ENCODE measurements at regions not wholly inside any gene's neighbourhood (a gene's known extent, or its start where the extent isn't known, plus 50 kb on each side); places are given as distances from the start of the nearest gene placed in this dataset.

DNA sequence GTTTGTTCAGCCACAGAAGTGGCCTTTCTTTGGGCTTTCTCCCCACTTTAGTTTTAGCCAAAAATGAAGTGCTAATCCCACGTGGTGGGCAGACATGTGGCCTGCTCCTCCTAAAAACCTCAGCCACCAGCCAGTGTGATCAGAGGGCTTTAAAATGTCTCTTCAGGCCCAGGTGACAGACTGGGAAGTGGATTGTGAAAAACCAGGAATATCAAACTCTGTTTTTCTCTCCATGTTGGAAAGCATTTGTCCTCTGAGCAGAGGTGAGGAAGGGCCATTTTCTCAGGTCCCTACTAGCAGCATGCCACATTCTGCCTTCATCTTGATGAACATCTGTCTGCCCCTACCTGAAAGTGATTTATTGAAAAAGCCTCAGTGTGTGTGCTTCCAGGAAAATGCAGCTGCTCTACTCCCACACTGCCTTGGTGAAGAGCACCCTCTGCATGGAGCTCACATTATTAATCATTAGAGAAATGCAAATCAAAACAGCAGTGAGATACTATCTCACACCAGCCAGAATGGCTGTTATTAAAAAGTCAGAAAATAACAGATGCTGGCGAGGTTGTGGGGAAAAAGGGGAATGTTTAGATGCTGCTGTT is 181.2 kb upstream of the DMAC1 start:
- DNase-seq, result no peak

DNA sequence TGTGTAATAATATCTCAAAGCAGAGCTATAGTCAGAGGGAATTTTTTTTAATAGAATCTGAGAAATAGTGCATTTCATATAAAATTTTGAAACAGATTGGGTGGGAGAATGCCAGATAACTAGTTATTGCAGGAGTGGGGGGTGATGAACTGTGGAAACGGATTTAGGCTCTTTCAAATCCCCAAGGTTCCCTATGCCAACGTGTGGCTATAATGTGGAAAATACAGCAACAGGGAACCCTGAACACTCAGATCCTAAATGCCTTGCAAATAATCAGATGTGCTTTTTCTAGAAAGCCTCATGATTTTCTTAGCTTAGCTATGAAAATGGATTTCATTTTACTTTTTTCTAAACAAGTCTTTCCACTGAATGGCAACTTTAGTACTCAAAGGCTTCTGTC is 180.5 kb upstream of the DMAC1 start:
- no peak for DNase-seq

DNA sequence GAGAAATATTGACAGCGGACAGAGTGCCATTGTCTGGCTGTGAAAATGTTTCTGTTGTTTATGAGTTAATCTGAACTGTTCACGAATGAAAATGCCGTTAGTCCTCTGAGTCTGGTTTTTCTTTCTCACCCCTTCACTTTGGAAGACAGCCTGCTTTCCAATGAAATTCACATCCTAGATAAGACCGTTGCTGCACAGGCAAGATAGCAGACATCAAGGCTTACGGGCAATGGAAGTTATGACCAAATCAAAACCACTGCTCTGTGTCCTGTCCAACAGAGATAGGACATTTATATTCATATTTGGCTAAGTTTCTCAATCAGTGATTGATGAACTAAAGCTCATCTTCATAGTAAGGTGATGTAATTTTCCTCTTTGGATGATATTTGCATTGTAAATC is 180.0 kb upstream of the DMAC1 start:
- no peak for DNase-seq

DNA sequence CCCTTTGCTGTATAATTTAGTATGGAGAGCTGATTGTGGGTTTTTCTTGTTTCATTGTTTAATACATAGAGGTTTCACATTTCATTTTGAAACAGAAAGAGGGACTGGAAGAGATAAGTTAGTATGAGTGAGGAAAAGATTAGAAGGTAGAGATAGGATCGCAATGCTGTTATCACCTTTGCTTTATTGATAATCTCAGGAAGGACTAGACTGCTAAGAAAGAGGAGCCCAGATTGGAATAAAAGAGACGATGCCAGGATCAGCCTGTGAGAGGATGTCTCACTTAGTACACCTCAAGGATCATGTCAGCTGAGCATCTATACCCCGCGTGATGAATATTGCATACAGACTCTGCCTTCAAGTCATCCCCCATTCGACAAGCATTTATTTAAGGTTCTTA is 178.0 kb upstream of the DMAC1 start:
- no peak for DNase-seq

DNA sequence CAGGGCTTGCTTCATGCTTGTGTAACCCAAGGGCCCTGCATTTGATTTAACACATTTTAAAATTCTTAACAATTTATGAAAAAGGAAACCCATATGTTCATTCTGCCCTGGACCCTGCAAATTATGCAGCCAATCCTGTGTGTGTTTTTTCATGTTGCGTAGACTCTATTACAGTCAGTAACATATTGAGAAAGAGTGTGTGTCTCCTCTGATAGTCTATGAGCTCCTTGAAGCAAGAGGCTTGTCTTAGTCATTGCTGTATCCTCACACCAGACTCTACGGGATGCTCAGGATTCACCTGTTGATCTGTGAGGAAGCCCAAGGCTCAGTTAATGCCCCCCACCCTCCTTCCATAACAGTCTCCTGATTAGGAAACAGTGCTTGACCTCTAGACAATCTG is 177.3 kb upstream of the DMAC1 start:
- no peak for DNase-seq

DNA sequence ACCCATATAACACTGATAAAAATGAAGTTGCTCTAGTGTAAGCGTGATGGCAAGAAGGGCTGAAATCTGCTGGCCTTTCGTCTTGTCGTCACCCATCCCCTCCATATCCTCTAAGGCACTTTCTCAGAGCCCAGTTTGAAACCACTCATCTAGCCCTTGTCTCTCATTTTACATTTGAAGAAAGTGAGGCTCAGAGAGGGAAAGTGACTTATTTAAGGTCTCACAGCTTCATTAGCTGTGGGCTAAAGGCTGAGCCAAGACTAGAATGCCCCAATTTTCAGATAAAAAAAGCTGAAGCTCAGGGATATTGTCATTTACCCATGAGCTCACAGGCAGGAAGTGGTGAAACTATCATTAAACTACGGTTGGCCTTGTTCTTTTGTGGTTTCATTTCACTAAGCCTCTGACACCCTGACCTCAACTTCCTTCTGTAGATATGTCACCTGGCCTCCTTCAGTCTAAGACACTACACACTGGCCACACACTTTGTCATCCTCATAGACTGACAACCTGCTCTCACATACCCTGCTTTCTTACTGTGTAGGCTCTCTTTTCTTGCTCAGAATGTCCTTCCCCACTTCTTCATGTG is 176.7 kb upstream of the DMAC1 start:
- peak; percentile 63 for DNase-seq

DNA sequence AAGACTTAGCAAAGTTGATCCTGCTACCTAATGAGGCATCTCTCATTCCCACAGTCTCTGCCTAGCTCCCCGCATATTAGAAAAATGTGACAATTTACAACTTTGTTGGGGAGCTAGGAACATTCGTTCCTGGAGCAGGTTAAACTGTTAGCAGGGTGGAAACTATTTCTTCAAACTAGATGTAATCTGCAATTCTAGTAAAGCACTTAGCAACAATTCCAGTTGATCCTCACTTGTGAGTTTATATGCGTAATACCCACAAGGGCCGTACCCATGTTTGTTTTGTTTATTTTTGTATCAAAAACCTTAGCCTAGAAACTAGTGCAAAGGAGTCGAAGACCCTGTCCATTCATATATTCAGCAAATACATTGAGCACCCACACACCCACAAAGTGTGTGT is 175.8 kb upstream of the DMAC1 start:
- DNase-seq, result no peak

DNA sequence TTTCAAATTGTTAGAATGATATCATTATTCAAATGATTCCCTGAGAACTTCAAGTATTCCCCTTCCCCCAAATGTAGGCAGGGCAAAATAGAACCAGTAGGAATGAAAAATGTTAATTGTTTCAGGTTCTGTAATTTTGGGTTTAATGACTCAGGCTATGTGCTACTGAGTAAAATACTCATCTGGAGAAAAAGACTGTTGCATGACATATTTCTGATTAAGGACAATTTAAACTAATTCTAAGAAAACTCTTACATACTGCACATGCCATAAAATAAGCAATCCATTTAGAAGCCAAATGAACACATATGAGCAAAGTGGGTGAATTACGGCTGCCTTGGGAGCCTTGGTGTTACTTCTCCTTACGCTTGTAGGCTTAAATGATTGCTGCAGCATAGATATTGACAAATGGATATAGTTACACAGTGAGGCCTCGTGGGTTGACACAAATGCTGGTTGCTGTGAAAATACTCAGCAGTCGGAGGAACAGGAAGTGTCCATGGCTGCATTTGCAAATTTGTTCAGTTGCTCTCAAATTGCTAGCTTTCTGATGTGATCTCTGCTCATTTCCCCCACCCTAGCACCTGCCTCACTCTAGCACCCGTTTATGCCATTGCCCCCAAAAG is 174.9 kb upstream of the DMAC1 start:
- DNase-seq, result no peak

DNA sequence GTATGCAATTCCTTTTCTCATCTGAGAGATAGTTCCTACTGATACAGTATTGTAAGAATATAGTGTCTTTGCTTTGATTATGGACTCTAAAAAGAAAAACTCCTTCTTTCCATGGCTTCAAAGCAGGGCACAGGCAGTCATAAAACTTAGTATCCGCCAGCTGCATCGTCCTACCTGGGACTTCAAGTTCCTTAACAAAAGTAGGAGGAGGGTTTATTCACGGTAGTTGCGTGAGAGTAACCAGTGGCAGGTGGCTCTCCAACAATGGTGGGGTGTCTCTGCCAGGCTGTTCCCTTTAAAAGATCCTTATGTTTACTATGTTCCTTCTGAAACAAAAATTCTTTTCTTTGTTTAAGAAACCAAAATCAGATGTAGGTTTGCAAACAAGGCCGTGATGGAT is 173.5 kb upstream of the DMAC1 start:
- DNase-seq, result no peak

DNA sequence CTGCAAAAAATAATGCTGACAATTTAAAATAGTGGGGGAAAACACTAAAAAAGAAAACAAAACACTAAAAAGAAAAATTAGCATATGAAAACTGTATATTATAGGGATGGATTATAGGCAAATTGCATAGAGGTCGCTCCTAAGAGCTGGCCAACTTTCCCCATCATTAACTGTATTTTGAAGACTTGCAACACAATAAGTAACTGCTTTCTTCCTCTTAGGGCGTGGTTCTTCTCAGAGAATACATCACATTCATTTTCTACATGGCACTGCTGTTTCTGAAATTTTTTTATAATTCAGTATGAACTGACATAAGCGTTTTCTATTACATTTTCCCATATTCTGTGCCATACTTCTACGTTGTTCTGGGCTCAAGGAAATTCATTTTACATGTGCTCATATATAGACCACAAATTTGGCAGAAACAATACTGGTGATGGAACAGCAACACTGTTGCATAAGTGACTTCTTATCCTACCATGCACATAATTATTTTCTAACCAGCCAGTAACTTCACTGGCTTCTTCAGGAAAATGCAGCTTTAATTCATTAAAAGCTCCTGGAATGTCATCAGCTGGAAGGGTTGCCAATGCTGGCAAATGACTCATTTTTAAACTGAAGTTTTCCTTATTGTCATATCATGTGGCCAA is 171.2 kb upstream of the DMAC1 start:
- no peak for DNase-seq

DNA sequence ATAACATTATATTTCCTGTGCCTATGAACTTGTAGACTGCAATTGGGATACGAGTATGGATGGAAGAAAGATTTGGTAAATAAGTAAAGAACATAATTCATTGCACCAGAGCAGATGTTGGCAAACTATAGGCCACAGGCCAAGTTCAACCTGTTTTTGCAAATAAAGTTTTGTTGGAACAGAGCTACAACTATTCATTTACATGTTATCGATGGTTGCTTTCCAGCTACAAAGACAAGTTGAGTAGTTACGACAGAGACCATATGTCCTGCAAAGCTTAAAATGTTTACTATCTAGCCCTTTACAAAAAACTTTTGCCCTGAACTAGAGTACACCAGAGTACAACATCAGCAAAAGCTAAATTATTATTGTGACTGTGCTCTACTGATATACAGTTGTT is 169.1 kb upstream of the DMAC1 start:
- DNase-seq, result no peak

DNA sequence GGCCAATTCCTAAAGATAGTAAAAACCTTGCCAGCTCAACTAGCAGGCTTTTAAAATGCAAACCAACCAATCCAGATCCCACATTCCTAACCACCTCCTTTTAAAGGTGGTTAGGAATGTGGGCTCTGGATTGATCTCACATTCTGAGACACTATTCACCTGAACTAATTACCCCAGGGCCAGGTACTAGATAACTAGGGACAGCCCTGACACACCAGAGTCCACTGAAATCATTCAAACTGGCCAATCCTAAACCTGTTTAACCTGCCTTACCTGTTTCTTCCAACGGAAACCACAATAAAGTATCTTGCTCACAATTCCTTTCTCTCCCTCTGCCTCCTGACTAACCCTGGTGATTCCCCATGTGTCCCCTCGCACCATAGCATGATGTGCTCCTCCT is 168.3 kb upstream of the DMAC1 start:
- no peak for DNase-seq

DNA sequence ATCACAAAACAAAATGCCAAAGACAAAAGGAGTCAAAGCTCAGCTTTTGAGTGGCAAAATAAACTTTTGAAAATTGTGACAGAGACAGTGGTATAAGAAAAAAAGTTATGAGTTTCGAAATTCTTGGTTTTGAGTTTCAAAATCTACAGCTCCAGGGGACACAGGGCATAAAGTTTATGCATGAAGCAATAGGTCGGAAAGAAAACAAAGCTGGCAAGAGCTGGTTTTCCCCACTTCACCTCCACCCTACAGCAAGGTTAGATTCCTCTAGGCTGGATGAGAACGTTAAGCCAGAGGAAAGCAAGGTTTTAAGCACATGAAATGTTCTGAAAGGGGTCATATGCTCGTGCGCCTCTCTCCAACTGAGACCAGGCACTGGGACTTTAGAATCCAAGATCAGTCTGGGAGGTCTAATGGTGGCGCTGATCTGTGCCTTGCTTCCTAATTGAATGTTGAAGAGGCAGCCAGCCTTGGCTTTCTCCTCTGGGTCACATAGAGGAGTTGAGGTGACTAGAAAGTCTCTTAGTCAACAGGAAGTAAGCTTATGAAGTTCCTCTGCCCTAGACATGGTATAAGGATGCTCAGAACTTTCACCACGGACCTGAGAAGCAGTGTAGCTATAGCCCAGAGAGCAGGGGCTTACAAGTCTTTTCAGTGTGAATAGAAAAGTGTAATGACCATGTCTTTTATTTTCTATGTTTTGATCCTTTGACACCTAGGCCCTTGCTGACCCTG is 167.7 kb upstream of the DMAC1 start:
- DNase-seq, result no peak

DNA sequence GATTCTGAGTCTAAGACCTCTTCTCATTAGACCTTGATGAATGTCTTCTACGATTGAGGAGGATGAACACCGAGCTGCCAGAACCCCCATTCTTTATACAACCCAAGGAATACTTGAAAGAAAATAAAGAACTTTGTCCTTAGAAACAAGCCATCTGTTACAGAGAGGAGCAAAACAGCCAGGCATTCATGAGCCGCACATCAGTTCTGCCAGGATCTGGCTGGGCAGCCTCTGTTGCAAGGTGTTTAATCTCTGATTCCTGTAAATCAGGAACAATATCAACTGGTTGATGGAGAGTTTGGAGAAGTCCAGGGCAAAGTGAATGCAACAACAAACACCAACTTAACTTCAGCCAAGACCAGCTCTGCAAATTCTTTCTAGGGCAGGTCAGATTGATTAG is 165.5 kb upstream of the DMAC1 start:
- no peak for DNase-seq

DNA sequence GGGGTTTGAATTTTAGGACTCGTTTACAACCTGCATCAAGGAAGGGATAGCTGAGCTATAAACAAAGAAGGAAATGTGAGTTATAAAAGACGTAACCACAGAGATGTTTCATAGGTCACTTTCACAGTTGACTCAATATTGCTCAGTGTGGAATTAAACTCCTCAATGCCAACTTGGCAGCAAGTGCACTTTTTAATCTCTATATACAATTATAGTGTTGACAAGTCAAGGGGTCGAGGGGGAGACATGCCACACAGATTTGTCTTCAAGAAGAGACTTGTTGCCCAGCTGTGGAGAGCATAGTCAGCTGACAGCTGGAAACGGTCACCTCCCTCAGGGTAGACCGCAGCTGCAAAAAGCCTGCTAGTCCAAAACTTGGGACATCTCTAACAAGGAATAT is 163.4 kb upstream of the DMAC1 start:
- no peak for DNase-seq

DNA sequence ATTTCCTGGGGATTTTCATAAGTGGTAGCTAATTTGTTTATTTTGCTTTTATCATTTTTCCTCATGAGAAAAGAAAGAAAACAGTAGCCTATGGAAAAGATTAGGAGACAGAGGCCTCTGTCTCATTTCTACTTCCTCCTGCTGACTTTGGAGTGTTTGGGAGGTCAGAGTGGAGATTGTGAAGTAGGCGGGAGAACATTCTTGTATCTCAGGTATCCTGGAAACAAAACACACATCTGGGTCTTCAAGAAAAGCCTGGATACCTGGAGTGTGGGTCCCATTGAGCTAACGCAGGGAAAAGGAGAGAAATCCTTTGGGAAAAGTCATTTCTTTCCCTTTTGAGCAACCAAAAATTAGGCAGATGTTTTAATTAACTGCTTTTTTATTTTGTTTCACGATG is 161.5 kb upstream of the DMAC1 start:
- DNase-seq, result no peak

DNA sequence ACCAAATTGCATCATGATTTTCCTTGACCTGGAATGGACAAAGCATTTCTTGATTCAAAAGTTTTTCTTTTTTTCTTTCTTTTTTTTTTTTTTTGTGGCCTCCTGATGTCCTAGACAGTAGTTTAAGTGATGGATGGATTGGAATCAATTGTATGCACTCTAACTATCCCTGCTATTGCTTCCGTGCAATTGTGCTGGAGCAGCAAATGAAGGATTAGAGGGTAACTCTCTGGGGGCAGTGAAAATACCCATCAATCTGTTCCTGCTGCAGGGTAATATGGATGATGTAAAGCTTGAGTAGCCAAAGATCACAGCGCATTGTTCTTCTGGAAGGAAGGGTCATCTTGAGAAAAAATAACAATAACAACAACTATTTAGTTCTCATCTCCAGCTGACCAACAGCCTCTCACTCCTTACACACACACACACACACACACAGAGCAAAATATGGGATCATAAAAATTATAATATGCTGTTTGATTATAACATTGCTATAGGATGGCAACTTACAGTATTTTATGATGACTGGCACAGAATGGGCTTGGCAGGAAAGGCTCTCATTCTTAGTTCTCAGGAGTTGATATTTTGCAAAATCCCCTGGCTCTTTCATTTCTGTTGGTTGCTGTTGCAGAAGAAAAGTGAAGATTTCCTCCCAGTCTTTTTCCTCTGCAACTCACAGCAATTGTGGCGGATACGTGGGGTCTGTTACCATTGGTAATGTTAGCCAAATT is 160.9 kb upstream of the DMAC1 start:
- DNase-seq, result no peak

DNA sequence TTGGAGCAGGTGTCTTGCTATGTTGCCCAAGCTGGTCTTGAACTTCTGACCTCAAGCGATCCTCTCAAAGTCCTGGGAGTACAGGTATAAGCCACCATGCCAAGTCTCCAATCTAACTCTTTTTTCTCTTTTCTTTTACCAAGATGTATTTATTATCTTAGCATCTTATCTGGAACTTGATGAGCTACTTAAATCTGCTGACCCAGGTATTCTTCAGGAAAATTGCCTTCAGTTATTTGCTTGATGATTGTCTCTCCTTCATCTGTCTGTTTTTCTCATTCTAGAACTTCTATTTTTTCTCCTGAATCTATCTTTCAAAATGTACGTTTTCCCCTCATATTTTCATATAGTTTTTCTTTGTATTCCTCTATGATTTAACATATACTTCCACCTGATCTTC is 158.2 kb upstream of the DMAC1 start:
- DNase-seq, result no peak

DNA sequence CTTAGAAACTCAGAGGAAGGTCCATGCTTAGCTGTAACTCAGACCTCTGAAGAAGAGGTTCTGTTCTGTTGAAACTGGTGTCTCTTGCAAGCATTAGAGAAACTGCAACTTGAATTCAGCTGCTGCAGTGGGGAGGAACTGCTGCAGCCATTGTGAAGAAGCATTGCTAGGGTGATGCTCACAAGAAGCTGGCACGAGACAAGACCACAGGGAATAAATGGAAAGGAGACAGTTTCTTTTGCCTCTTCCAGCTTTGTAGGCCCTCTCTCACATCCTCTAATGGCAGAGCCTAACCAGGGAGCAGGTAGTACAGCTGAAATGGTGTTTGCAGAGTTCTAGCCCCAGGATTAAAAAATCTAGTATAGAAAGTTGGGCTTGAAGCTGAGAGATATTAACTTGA is 148.0 kb upstream of the DMAC1 start:
- DNase-seq, result no peak

DNA sequence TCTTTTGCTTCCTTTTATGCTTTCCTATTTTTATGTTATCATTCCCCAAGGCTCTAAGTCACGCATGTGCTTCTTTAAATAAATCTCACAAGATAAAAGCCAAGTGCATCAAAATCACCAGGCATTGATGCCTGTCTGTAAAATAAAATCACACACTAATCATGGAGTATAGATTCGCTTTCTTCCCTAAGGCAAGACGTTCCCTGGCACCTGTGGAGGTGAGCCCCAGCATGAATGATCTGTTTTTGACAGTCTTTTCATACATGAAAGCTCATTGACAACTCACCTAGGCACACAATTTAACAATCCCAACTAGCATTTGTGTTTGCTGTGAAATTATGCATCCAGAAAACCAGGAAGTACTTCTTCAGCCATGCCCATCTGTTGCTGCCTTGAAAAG is 146.9 kb upstream of the DMAC1 start:
- DNase-seq, result no peak

DNA sequence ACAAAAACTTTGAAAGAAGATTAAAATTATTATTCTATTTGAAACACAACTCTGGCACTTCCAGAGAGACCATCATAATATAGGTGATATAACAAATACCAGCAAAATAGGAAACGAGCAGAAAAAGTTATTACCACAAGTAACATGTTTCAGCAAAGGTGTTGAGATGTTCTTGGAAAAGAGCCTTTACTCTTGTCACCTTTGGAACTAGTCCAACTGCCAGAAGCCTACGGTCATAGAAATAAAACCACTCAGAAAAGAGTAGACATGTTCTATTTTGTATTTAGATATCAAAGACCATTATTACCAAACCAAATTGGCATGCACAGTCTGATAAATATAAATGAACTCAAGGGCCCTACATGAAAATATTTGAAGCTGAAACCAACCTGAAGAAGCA is 145.0 kb upstream of the DMAC1 start:
- no peak for DNase-seq

DNA sequence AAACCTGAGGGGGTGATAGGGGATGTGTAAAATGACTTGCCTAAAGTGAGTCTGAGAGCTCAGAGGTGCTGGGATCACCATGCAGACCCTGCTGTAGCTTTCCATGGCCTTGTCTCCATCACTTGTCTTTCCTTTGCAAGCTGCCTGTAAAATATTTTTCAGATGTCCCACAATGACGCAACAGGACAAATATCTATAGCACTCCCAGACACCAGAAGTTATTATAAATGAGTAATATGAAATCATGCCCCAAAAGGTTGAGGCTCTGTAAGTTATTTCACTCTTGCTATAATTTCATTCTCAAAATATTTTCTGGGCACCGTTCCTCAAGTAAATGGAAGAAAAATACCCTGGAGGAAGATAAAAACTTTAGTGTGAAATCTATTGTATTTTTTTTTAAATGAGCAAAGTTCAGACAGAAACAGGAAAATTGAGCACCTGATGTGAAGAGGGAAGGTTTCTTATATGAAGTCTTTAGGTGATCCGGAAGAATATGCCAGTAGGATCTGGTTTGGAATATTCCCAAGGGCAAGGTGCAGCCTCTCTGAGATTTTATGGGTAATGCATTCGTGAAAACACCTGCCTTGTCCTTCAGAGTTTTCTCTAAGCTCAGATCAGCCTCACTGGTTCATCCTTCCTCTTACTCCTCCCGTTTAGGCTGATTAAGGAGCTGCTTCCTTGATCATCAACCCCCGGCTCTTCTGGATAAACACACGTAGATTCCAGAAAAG is 138.3 kb upstream of the DMAC1 start:
- DNase-seq, result no peak

Measured in activated gamma-delta T cell treated with Interleukin-2 at 50 U/mL for 16 hours (primary cell).